Fibroblast of peridontal ligament (primary cell): ENCODE measurements at regions not wholly inside any gene's neighbourhood (a gene's known extent, or its start where the extent isn't known, plus 50 kb on each side); places are given as distances from the start of the nearest gene placed in this dataset.

Source experiments
- DNase-seq: peaks from one replicate; pipeline ENCODE4 v3.0.0-alpha.2; 2010; ENCODE audit errors: extremely low read depth

GRCh38 chr2:7458066-7458465, 540.9 kb downstream of the RNF144A start:
- DNase-seq, result no peak

DNA sequence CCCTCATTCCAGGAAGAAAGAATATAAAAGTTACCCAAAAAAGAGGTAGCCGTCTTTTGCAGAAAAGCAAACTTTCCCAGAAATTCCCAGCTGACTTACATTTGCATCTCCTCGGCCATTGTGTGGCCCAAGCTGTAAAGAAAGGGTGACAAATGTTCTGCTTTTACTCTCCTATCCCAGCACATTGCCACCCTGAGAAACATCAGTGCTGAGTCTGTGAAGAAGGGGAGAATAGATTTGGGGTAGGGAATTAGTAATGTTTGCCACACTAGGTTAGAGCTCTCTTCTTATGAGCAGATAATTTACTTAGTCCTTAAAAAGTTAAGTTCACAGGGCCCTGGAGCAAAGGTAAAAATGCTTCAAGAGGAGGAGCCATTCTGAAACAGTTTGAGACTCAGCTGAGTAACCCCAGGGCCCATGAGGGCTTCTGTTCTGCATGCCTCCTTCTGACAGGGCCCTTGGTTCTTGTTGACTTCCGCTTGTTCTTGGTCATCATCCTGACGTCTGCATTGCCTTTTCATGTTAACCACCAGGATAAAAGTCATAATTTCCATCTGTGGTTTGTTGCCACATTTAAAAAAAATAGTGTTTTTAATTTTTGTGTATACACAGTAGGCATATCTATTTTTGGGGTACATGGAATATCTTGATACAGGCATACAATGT, 550.7 kb downstream of the RNF144A start:
- no peak for DNase-seq

GRCh38 chr2:7468448-7468828, 551.2 kb downstream of the RNF144A start:
- no peak for DNase-seq

DNA sequence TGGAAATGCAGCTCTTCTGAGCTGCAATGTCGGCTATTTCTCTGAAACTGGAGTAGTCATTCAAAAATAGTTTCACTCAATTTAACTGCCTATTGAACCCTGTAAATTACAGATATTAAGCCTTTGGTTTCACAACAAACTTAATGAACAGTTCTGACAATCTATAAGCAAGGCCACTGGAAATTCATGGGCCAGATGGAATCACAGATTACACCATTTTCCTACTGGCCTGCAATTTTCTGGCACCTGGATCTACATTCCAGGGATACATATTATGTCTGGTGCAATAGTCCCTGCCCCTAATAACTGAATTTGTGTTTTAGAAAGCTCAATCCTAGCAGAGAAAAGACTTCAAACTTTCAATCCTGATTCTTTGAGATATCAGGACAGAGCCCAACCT, 551.7 kb downstream of the RNF144A start:
- no peak for DNase-seq

DNA sequence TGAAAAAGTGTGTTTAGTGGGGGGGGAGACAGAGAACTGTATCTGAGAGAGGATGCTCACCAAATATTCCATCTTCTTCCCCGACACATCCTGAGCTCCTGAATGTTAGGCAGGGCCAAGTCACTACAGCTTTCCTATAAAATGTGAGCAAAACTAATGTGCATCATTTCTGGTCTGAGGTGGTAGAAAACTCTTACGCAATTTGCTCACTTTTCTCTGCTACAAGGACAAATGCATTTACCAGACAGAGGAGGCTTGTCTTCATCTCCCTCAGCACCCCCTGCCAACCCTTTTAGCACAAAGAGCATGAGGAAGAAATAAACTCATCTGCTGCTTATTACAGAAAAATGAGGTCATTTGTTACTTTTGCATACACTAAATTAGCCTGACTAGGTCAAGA, 554.0 kb downstream of the RNF144A start:
- DNase-seq, result no peak

GRCh38 chr2:7472465-7472864, 555.3 kb downstream of the RNF144A start:
- no peak for DNase-seq

DNA sequence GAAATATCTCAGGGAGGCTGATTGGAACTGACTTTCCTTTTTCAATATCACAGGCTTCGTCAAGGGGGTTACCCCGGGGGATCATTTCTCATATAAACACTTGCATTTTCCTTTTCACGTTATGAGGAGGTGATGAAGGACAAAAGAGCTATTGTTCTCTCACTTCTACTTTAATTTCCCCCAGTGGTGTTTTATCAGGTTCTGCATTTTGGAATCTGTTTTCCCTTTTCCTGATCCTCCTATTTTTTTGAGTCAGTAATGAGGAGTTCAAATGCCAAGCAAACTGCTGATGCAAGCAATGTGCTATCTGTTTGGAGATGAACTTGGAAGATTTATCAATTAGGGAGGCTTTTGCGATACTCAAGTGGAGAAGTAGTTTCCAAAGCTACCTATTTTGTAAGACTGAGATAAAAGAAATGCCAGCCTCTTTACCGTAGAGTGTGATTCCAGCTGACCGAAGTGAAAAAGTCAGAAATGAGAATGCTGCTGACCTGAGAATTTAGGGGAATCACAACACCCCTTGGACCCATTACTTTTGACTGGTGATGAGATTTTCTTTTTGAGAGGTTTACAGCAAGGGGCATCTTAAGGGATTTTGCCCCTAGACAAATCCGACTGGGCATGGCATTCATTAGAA, 556.0 kb downstream of the RNF144A start:
- DNase-seq, result no peak

- DNase-seq, result no peak
These were observed 559.2 kb downstream of the RNF144A start for GRCh38 chr2:7476371-7476770.

DNA sequence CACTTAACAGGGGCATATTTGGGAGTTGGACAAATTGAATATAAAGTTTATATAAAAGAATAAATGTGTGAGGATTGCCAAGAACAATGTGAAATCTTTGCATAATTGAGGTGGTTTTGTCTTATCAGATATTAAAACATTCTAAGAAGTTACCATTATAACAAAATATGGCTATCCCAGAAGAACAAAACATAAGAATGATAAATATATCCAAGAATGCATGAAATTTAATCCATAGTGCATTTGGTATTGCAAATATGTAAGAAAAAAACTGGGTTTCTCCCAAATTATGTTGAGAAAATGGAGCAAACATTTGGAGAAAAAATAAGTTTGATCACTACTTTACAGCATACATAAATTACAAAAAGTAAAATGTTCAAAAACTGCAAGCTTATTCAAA, 562.4 kb downstream of the RNF144A start:
- DNase-seq, result no peak

DNA sequence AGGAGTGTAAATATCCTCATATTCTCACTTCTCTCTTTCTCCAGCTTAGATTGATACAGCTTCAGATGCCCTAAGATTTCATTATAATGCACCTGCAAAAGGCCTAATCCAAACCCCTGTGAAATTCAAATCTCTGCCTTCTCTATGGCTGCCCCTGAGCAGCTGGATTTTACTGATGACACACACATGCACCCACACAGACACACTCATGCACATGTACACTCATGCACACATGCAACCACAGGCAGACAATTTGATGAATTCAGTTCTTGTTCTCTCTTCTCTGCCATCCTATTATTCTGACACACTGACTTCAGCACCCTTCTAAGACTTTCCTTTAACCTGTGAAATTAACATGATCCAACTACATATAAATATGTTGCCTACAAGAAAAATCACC, 563.2 kb downstream of the RNF144A start:
- no peak for DNase-seq

DNA sequence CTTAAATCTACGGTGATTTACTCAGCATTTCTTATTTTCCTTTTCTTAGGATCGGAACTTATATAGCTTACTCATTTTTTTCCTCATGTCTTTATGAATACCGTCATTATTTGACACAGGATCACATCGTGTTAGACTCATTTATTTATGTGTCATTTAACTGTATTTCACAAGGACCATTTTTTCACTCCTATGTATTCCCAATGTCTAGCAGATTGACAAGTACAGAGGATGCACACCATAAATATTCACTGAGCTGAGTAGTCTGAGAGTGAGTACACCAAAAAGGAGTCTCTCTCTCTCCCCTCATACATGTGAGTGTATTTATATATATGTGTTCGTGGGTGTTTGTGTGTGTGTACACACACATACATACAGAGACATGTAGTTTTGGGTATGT, 573.5 kb downstream of the RNF144A start:
- no peak for DNase-seq

DNA sequence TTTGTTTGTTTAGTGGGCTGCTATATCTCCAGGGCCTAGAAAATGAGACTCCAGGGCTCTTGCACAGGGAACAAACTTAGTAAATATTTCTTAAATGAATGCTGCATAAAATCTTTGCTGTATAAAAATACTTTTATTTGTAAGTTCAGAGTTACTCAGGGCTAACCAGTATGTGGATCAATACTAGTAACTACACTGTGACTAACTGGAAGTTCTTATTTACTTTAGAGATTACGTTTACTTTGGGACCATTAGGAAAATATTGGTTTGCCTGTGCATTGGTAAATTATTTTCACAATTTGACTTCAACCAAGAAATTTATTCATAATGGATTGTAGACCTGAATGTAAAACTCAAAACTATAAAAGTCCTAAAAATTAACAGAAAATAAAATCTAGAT, 575.5 kb downstream of the RNF144A start:
- DNase-seq, result no peak

DNA sequence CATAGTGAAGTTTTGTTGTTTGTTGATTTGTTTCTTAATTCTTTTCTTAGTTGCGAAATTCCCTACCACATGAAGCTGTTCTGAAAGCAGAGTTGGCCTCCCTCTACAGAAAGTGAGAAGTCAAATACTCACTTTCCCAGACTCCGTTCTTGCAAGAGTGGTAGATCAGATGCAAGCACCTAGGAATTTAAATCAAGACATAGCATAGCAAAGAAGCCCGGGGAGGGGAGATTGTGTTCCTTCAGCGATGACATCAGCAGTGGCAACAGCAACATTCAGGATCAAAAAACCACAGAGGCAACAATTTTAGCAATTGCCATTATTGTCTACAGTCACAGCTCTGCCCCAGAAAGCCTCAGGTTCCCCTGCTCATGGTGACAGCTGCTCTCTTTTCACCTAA, 580.0 kb downstream of the RNF144A start:
- DNase-seq, result no peak

DNA sequence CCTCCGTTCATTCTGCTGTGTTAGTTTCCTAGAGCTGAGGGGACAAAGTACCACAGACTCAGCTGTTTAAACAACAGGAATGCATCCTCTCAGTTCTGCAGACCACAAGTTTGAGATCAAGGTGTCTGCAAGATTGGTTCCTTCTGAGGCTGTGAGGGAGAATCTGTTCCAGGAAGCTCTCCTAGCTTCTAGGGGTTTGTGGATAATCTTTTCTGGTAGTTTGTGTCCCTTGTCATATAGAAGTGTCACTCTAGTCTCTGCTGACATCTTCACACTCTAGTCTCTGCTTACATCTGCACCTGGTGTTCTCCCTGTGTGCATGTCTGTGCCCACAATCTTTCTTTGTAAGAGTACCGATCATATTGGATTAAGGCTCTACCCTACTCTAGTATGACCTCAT, 581.8 kb downstream of the RNF144A start:
- no peak for DNase-seq

- no peak for DNase-seq
These were observed 585.1 kb downstream of the RNF144A start for GRCh38 chr2:7502336-7502735.

DNA sequence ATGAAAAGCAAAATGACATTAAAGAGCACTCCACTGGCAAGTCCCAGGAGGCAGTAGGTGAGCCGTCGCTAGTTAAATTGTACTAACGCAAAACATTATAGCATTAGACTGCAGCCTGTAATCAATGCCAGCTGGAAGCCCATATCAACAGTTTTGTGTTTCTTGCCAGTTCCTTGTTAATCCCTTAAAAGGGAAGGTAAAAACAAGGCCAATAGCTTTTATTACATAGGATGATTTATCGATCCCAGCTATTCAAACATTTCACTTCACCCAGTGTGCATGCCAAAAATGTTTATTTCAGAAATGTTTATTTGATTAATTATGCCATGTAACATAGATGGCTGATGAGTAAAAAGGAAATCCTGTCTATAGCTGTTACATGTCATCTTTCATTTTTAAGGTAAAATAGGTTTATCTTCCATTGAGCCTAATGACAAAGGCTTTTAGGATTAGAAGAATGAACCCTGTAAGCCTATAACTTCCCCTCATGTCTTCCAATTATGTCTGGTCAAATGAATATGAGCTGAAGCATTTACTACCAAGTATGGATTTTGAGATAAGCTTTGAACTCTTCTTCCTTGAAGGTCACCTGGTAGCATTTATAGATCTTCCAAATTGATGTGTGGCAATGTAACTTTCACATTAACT, 591.2 kb downstream of the RNF144A start:
- DNase-seq, result no peak

DNA sequence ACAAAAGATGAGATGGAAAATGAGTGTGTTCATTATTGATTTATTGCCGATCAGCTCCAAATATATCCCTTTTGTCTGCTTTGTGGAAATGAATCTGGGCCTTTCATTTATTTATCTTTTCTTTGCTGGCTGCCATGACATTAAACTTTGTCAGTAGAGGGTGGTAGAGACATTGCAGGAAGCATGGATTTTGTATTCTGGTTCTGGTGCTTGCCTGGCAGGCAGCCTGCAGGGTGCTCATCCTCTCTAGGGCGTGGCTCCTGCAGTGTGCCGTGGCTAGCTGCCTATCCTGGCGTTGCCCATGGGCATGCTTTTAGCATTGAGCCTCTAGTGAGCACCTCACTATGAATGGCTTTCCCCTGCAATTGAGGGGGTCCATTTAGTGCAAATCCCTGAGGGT, 593.1 kb downstream of the RNF144A start:
- no peak for DNase-seq

DNA sequence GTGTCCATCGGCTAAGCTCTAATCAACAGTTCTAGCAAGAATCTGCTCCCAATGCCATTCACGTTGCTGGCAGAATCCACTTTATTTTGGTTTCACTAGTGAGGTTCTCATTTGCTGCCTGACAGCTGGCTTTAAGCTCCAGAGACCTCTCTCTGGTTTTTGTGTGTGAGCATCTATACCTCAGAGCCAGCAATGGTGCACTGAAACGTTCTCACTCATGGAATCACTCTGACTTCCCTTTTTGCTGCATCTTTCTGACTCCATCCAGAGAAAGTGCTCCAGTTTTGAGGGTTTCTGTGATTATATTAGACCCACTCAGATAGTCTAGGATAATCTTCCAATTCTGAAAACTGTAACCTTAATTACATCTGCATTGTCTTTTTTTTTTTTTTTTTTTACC, 596.6 kb downstream of the RNF144A start:
- no peak for DNase-seq

- DNase-seq, result no peak
These were observed 598.1 kb downstream of the RNF144A start for GRCh38 chr2:7515327-7515726.

GRCh38 chr2:7516484-7517063, 599.4 kb downstream of the RNF144A start:
- no peak for DNase-seq

GRCh38 chr2:7517088-7517487, 599.9 kb downstream of the RNF144A start:
- no peak for DNase-seq

GRCh38 chr2:7517851-7518250, 600.6 kb downstream of the RNF144A start:
- no peak for DNase-seq

DNA sequence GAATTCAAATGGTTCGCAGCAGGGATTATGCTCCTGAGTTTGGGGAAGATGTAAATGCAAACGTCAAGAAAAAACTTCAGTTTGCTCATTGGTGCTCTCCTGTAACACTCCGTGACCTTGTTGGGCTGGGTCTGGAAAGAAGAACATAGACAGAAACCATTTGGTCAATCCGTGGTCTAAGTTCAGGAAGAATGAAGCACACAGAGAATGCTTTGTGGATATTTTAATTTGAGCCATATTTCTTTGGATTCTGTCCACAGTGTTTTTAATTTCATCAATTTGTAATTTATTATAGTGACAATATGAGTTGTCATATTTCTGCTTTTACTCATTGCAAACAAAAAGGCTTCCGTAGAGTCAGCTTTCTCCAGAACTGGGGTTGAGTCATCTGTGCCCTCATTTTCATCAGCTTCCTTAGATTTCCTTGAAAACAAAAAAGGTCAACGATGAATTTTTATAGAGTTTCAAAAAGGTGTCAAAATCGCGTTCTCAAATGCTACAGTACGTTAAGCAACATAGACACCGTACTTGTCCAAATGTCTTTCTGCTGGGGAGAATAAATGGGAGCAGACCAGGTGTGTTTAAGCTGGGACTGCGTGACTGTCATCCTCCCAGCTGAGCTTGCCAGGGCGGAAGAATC, 606.4 kb downstream of the RNF144A start:
- no peak for DNase-seq
